Transverse colon (tissue), 3 donors: ENCODE measurements at regions not wholly inside any gene's neighbourhood (a gene's known extent, or its start where the extent isn't known, plus 50 kb on each side); places are given as distances from the start of the nearest gene placed in this dataset.

Experiments used
- EP300 ChIP-seq: sonication (generic); formaldehyde crosslinking; IDR thresholded peaks from one replicate; pipeline ENCODE4 v1.6.1; 2017; ENCODE audit warnings: antibody characterized with exemption, low read depth
- POLR2A ChIP-seq: fragments of 450-650 bp; IDR thresholded peaks from one replicate; pipeline ENCODE4 v1.6.1; 2016; ENCODE audit warnings: antibody characterized with exemption, mild to moderate bottlenecking, moderate library complexity
- TF ChIP-seq, protein P1 (sequence below), 5 experiments: fragments of 200-600 bp in 3 of 5; fragments of 450-650 bp in 2 of 5; sonication (generic) in 3 of 5; IDR thresholded peaks; 1 replicate in 2 of 5; 2 replicates in 3 of 5; pipeline ENCODE4 v1.5.1; 2016 to 2017; ENCODE audit warnings: antibody characterized with exemption in 5 of 5, inconsistent platforms in 3 of 5, mild to moderate bottlenecking in 2 of 5, moderate library complexity in 1 of 5

DNA sequence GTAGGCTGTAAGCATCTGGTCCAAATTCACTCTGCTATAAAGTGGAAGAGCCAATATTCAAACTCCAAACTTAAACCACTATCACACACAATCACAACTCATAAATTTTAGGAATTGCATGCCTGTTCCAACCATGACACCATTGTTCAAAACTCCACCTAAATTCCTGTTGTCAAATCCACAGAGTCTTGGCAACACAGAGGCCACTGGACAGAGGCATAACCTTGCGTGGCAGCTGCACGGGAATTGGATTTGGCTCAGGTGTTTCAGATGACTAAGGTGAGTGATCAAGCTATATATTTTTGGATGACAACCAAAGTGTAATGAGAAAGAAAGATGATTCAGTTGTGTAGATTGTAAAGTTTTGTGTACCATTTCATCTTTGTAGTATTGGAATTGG lies 422.7 kb upstream of the TNP1 start:
- no peak for TF ChIP-seq EP300
- no peak for TF ChIP-seq POLR2A
- TF ChIP-seq, protein P1, sequence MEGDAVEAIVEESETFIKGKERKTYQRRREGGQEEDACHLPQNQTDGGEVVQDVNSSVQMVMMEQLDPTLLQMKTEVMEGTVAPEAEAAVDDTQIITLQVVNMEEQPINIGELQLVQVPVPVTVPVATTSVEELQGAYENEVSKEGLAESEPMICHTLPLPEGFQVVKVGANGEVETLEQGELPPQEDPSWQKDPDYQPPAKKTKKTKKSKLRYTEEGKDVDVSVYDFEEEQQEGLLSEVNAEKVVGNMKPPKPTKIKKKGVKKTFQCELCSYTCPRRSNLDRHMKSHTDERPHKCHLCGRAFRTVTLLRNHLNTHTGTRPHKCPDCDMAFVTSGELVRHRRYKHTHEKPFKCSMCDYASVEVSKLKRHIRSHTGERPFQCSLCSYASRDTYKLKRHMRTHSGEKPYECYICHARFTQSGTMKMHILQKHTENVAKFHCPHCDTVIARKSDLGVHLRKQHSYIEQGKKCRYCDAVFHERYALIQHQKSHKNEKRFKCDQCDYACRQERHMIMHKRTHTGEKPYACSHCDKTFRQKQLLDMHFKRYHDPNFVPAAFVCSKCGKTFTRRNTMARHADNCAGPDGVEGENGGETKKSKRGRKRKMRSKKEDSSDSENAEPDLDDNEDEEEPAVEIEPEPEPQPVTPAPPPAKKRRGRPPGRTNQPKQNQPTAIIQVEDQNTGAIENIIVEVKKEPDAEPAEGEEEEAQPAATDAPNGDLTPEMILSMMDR (IDR thresholded peaks at IDR 0.05) = no peak
